Bronchial epithelial cell (primary cell): ENCODE measurements at regions not wholly inside any gene's neighbourhood (a gene's known extent, or its start where the extent isn't known, plus 50 kb on each side); places are given as distances from the start of the nearest gene placed in this dataset.

Experiments used
- DNase-seq: peaks from one replicate; pipeline ENCODE4 v3.0.0-alpha.2; 2010; ENCODE audit warnings: low read depth
- FAIRE-seq: peaks from 2 replicates; lab custom pipeline; 2011; peaks lifted over from hg19 to GRCh38; lab: Jason Lieb, UNC
- H3K27me3 ChIP-seq: 2 replicates; pipeline ENCODE4 v1.5.1; 2011; ENCODE audit warnings: low read length; ENCODE audit not compliant: control insufficient read depth, insufficient read depth
- H3K36me3 ChIP-seq: 2 replicates; pipeline ENCODE4 v1.5.1; 2011; ENCODE audit warnings: low read length; ENCODE audit not compliant: control insufficient read depth, insufficient read depth
- H3K4me3 ChIP-seq: 2 replicates; pipeline ENCODE4 v1.5.1; 2011; ENCODE audit warnings: mild to moderate bottlenecking, low read depth, low read length, control low read depth
- TF ChIP-seq, protein P1 (sequence below): IDR thresholded peaks from 2 replicates; pipeline ENCODE4 v1.5.1; 2011; ENCODE audit warnings: mild to moderate bottlenecking, moderate library complexity, low read length, control low read depth, inconsistent platforms; ENCODE audit not compliant: insufficient read depth, severe bottlenecking

- H3K36me3 ChIP-seq, result no peaks in the 10 kb centered on the region
- no peak for FAIRE-seq
- TF ChIP-seq, protein P1, sequence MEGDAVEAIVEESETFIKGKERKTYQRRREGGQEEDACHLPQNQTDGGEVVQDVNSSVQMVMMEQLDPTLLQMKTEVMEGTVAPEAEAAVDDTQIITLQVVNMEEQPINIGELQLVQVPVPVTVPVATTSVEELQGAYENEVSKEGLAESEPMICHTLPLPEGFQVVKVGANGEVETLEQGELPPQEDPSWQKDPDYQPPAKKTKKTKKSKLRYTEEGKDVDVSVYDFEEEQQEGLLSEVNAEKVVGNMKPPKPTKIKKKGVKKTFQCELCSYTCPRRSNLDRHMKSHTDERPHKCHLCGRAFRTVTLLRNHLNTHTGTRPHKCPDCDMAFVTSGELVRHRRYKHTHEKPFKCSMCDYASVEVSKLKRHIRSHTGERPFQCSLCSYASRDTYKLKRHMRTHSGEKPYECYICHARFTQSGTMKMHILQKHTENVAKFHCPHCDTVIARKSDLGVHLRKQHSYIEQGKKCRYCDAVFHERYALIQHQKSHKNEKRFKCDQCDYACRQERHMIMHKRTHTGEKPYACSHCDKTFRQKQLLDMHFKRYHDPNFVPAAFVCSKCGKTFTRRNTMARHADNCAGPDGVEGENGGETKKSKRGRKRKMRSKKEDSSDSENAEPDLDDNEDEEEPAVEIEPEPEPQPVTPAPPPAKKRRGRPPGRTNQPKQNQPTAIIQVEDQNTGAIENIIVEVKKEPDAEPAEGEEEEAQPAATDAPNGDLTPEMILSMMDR, result no peak
- no peak overlapping the region for H3K4me3 ChIP-seq
- no peak for DNase-seq
- H3K27me3 ChIP-seq, result no peaks in the 10 kb centered on the region
Observed at GRCh38 chr6:96469312-96469711, 52.3 kb upstream of the UFL1 start.

DNA sequence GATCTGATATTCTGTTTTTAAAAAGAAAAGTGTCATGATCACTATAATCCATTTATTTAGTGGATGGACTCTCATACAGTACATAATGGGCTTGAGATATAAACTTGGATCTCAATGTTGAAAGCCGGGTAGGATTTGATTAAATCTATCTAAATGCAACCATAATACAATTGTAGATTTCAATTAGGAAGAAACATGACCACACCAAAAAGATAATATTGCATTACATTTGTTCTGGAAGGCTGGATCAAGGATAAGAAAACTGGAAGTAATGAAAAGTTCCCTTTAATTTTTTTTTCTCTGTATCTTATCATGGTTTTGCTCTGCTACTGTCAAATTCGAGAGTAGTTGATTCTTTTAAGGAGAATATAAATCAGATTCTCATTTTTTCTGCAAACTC lies 51.3 kb upstream of the UFL1 start:
- Histone ChIP-seq H3K4me3 (no peak overlapping the region), H3K27me3 (no peaks in the 10 kb centered on the region), H3K36me3 (no peaks in the 10 kb centered on the region)
- TF ChIP-seq, protein P1, result no peak
- DNase-seq (no peak), FAIRE-seq (no peak)
